ENCODE measurements at regions not wholly inside any gene's neighbourhood (a gene's known extent, or its start where the extent isn't known, plus 50 kb on each side); places are given as distances from the start of the nearest gene placed in this dataset.

GRCh38 chr15:59924812-59925522 is 79.1 kb upstream of the FOXB1 start:
- TF ChIP-seq, protein P1, sequence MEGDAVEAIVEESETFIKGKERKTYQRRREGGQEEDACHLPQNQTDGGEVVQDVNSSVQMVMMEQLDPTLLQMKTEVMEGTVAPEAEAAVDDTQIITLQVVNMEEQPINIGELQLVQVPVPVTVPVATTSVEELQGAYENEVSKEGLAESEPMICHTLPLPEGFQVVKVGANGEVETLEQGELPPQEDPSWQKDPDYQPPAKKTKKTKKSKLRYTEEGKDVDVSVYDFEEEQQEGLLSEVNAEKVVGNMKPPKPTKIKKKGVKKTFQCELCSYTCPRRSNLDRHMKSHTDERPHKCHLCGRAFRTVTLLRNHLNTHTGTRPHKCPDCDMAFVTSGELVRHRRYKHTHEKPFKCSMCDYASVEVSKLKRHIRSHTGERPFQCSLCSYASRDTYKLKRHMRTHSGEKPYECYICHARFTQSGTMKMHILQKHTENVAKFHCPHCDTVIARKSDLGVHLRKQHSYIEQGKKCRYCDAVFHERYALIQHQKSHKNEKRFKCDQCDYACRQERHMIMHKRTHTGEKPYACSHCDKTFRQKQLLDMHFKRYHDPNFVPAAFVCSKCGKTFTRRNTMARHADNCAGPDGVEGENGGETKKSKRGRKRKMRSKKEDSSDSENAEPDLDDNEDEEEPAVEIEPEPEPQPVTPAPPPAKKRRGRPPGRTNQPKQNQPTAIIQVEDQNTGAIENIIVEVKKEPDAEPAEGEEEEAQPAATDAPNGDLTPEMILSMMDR (IDR thresholded peaks at IDR 0.05), result no peak
- no peak for TF ChIP-seq REST (IDR thresholded peaks at IDR 0.05; ENCODE audit: insufficient read depth in 1 of 2, low read depth in 2 of 2, low read length in 1 of 2)
- TF ChIP-seq POLR2AphosphoS5 (IDR thresholded peaks at IDR 0.05; ENCODE audit: low read depth, low read length), result no peak
- TF ChIP-seq TCF7L2 (IDR thresholded peaks at IDR 0.05; ENCODE audit: low read depth, low read length), result no peak
- TF ChIP-seq SIN3A (IDR thresholded peaks at IDR 0.05; ENCODE audit: borderline replicate concordance, insufficient read depth, low read depth, low read length), result no peak

Measured in Panc1 (cell line).